GM21786 (cell line): ENCODE measurements at regions not wholly inside any gene's neighbourhood (a gene's known extent, or its start where the extent isn't known, plus 50 kb on each side); places are given as distances from the start of the nearest gene placed in this dataset.

Source experiments
- ATAC-seq: cut with Tn5 transposase; IDR thresholded peaks from one replicate; pipeline ENCODE4 v1.9.1; 2021; ENCODE audit not compliant: unreplicated experiment

DNA sequence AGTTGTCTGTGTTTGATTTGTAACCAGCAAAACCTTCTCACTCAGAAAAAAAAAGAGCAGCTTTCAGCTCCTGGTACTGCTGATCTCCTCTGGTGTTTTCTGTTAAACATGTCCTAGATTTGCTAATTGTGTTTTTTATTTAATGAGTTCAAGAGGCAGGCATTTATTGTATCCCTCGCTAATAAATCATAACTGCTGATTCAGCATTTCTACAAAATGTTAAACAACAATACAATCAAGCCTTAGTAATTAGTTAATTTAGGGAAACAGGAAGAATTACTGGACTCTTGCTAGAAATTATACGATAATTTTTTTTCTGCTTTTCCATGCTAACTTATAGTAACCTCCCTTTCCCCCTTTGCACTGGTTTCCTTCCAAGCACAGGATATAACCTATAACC lies 66.8 kb upstream of the NRP1 start:
- ATAC-seq = no peak

DNA sequence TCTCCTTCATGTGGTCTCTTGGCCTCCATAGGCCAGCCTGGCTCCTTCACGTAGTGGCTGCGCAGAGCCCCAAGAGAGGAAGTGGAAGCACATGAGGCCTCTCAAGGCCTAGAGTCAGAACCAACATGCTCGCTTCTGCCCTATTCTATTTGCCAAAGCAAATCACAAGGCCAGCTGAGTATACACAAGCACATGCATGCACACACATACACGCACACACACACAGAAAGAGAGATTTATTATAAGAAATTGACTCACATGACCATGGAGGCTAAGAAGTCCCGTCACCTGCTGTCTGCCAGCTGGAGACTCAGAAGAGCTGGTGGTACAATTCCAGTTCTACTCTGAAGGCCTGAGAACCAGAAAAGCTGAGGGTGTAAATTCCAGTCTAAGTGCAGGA lies 64.3 kb upstream of the NRP1 start:
- no peak for ATAC-seq

DNA sequence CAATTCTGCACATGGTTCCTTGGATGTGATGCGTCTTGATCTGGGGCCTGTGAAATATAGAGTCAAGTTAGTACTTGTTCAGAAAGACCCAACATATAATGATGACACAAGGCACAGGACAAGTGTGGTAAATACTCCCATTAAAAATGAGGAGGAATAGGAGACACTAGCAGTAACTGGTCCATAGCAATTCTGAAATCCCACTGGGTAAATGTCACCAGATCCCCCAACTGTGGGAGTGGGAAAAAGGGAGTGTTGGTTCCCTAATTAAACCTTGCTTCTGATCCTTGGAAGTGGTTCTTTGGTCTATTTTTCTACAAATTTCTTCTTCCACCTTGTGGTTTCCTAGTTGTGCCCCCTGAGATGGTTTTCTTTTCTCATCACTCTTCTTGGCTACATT lies 62.5 kb upstream of the NRP1 start:
- no peak for ATAC-seq

DNA sequence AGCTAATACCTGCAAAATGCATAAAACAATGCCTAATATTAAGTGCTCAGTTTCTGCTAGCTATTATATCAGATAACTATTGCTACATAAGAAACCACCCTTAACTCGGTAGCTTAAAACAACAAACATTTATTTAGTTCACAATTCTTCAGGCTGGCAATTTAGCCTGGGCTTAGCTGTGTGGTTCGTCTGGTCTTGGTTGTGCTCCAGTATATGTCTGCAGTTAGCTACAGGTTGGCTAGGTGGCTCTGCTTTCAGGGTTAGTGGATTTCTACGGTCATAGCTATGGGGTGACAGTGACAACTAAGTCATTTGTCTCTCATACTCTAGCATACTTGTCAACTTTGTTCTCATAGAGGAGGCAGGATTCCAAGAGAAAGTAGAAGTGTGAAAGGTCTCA lies 61.8 kb upstream of the NRP1 start:
- no peak for ATAC-seq

DNA sequence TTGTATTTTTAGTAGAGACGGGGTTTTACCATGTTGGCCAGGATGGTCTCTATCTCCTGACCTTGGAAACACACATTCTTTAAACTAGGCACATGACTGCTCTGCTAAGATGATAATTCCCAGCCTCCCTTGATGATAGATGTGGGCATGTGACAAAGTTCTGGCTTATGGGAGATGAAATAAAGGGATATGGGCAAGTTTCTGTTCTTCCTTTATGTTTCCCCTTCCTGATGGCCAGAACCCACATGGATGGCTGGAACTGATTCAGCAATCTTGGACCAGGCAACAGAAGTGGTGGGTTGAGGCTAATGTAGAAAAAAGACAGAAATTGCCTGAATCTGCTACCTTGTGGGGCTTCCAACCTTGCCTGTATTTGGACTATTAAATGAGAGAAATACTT lies 60.7 kb upstream of the NRP1 start:
- ATAC-seq = no peak

DNA sequence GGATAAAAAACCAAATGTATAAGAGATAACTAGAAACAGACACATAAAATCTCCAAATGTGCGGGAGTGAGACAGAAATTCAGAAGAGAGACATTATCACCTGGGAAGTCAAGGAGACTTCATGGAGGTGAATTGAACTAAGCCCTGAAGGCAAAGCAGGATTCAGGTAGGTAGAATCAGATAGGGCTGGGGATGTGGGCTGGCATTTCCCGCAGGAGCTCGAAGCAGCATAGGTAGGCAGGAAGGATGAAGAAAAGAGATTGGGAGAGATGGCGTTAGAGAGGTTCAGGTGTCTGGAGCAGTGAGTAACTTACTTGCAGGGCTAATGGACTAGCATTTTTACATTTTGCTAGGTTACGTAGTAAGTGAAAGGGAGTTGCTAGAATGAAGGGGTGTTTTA lies 58.2 kb upstream of the NRP1 start:
- ATAC-seq = no peak

DNA sequence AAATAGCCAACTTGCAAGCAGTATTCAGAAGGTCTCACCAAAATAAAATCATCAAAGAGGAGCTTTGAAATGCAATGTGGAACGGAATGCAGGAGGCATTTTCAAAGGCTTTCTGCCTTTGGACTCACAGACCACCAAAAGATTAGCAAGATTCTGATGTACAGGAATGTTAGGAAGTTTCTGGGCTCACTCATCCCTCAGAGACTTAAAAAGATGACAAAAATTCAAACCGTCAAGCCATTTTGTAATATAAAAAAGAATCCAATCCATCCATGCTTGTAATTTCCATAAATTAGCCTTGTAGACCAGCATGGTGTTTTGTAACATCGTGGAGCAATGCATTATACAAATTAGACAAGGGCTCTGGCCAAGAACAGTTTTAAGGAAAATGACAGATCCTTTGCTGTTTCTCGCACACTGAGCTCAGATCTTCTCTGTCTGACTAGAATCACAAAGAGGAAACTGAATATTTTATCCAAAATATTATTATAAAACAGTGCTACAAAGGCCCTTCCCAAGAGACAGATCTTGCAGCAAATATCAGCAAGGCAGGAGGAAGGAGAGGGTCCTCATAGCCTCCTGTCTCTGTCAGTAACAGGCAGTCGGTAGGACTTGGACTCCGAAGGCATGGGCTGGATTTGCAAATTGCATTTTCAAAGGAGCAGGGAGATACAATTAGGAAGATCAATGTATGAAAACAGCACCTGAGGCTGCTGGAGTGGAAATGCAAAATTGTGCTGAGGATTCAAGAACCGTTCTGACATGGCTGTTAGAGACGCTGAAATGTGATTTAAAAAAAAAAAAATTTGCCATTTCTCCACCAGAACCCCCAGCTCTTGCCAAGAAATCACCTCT lies 57.4 kb upstream of the NRP1 start:
- ATAC-seq = no peak

DNA sequence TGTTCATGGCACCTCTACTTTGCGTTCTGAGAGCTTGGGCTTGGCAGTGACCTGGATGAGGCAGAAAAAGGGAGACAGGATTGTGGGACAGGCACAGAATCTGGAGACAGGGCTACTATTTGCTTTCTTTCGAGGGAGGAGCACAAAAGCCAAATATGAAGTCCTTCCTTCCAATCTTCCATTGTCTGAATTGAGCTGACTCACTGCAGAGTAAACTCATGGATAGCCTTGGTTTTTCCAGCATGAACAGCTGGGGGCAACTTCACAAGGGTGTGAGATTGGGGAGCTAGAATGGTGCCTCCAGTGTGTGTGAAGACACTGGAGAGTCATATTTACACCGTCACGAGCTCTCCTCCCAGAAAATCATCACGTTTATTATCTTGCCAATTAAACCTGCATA lies 55.6 kb upstream of the NRP1 start:
- no peak for ATAC-seq

DNA sequence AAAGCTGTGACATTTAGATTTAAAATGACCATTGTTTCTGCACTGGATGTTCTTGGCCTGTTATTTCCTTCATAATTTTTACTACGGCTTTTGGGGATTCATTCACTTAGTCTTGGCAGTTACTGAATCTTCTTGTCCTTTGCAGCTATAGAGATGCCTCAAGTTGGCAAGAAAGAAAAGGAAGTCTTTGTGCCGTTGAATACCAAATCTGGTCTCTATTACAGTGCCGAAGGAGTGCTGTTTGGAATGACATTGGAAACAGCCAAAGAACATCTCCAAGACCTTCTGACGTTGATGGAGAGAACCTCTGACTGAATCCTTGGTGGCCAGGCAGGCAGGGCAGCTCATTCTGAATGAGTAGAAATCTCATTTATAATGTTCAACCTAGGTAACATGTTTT lies 54.3 kb upstream of the NRP1 start:
- no peak for ATAC-seq

DNA sequence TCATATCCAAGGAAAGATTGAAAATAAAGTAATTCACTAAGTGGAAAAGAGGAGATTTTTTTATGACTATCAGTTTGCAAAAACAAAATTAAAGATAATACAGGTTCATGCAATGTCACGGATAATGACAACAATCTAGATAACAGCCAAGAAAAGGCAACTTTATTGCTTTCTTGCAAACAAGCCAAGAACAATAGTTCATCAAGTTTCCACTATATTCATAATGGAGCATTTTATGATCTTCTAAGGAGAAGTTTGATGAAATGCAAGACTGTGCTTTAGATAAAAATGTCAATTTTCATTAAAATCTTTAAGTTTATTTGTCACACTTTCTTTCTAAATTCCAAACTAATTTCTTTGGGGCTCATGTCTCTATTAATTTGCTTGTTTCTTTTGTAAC lies 53.9 kb upstream of the NRP1 start:
- ATAC-seq = no peak

DNA sequence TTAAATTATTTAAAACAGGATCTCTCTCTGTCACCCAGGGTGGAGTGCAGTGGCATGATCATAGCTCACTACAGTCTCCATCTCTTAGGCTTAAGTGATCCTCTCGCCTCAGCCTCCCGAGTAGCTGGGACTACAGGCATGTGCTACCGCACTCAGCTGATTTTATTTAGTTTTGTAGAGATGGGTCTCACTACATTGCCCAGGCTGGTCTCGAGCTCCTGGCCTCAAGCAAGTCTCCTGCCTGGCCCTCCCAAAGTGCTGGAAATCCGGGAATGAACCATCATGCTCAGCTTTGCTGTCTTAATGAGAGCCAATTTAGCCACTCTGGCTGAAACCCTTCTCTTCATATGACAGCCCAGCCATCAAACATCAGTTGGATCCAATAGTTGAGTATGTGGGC lies 53.3 kb upstream of the NRP1 start:
- no peak for ATAC-seq

DNA sequence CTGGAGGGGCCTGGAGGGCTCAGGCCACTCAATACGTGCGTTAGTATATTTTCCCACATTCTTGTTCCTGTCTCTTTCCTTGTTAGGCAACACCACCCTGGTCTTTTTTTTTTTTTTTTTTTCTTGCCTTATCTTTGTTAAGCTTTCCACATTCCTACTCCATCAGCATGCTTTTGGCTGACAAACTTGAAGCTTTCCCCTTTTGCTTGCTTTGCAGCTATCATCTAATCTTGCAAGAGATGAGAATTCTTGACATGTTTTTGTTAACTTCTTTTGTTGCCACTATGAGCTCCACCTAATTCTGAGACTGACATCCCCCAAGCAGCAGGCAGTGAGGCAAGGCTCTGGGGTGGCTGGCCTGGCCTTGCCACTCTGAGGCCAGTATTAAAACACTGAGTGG lies 52.5 kb upstream of the NRP1 start:
- no peak for ATAC-seq

DNA sequence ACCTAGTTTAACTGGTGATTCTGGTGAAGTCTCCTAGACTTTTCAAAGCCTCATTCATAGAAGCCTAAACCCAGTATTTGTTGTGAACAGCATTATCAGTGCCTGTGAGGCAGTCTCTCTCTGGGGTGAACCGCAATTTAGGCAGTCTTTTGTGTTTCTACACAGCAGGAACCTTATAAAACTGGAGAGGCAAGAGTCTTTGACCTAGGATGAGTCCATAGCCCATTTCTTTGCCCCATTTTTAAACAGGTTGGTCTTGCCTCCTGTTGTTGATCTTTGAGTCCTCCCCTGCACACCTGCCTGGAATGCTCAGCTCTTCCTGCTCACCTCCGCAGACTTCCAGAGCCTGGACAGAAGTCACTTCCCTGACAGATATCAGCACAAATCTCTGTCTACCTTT lies 51.2 kb upstream of the NRP1 start:
- ATAC-seq = no peak

DNA sequence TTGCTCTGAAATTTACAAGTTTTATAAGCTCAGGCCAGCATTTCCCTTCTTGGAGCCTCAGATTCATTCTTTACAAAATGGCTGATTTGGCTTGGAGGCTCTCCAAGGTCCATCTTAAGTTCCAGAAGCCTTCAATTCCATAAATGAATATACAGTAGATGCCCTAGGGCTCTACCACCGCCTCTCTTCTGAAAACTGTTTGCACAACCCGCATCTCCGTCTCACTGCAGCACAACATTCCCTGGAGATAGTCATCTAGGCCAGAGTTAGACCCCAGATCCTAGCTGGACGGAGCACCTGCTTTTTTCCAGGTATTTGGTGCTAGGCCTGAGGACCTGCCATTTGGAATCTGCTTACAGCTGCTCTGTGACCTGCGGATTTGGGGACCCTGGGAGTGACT lies 50.5 kb upstream of the NRP1 start:
- no peak for ATAC-seq
